AG10803 (cell line): ENCODE measurements at regions not wholly inside any gene's neighbourhood (a gene's known extent, or its start where the extent isn't known, plus 50 kb on each side); places are given as distances from the start of the nearest gene placed in this dataset.

ENCODE experiments used
- DNase-seq: peaks from one replicate; pipeline ENCODE4 v3.0.0; 2010; ENCODE audit warnings: low read depth
- H3K4me3 ChIP-seq: 2 replicates; pipeline ENCODE4 v1.5.1; 2011; ENCODE audit warnings: mild to moderate bottlenecking, low read length, control low read depth
- TF ChIP-seq, protein P1 (sequence below): conservative IDR thresholded peaks from 2 replicates; pipeline ENCODE4 v1.5.1; 2011; ENCODE audit warnings: mild to moderate bottlenecking, low read length, control low read depth, inconsistent platforms

GRCh38 chr6:155527443-155527842 is 71.8 kb upstream of the NOX3 start:
- no peak for DNase-seq
- no peak overlapping the region for H3K4me3 ChIP-seq
- TF ChIP-seq, protein P1, sequence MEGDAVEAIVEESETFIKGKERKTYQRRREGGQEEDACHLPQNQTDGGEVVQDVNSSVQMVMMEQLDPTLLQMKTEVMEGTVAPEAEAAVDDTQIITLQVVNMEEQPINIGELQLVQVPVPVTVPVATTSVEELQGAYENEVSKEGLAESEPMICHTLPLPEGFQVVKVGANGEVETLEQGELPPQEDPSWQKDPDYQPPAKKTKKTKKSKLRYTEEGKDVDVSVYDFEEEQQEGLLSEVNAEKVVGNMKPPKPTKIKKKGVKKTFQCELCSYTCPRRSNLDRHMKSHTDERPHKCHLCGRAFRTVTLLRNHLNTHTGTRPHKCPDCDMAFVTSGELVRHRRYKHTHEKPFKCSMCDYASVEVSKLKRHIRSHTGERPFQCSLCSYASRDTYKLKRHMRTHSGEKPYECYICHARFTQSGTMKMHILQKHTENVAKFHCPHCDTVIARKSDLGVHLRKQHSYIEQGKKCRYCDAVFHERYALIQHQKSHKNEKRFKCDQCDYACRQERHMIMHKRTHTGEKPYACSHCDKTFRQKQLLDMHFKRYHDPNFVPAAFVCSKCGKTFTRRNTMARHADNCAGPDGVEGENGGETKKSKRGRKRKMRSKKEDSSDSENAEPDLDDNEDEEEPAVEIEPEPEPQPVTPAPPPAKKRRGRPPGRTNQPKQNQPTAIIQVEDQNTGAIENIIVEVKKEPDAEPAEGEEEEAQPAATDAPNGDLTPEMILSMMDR, result no peak

- no peak overlapping the region for H3K4me3 ChIP-seq
- DNase-seq, result peak; percentile 81
- TF ChIP-seq, protein P1, result no peak
Observed at GRCh38 chr6:155523821-155524651, 68.4 kb upstream of the NOX3 start.

- TF ChIP-seq, protein P1, result no peak
- no peak for DNase-seq
- H3K4me3 ChIP-seq, result no peak overlapping the region
Observed at GRCh38 chr6:155521719-155522118, 66.1 kb upstream of the NOX3 start.

DNA sequence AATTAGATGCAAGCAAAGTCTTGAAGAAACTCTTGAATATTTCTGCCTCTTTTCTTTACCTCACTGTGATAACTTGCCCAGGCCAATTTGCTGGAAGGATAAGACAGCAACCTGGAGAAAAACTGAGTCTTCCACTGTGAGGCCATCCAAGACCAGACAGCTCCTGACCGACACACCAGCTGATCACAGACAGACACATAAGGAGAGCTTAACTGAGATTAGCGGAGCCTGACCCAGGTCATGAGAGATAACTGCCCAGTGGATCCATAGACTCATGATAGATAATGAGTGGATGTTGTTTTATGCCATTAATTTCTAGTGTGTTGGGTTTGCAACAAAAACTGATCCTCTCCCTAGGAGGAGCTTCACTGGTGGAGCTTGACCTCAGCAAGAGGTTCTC is 64.4 kb upstream of the NOX3 start:
- H3K4me3 ChIP-seq, result no peak overlapping the region
- TF ChIP-seq, protein P1, result no peak
- no peak for DNase-seq

- TF ChIP-seq, protein P1, result no peak
- DNase-seq, result no peak
- no peak overlapping the region for H3K4me3 ChIP-seq
Observed at GRCh38 chr6:155519176-155519738, 63.6 kb upstream of the NOX3 start.

DNA sequence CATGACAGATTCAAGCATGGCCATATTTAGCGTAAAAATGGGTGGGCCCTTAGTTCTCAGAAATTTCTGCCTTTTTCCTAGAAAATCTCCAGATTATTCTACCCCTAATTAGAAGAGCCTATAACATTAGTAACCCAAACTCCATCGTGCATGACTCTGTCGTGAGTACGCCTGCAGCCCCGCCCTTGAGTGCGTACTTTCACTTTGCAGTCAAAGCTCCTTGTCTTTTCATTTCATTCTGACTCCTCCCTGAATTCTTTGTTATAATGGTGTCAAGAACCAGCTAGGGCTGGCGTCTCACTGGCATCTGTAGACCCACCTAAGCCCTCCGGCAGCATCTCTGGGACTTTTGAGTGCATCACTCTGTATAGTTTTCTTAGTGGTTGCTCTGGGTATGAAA is 61.7 kb upstream of the NOX3 start:
- no peak for DNase-seq
- no peak overlapping the region for H3K4me3 ChIP-seq
- TF ChIP-seq, protein P1, result no peak

DNA sequence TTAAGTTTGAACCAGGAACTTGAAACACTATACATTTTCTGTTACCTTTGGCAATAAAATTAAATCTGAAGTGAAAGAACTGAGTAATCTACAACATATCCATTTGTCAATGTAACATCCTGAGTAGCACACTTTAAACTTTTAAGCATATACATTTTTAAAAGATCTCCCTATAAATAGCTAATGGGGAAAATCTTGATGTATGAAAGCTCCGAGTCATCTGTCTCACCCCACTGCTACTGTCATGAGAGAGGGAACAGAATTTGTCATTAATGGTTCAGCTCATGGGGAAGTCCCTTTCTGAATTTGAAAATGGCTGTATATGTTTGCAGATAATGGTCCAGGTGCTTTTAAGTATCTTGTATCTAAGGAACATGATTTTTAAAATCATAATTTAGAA is 55.2 kb upstream of the NOX3 start:
- no peak for DNase-seq
- H3K4me3 ChIP-seq, result no peak overlapping the region
- TF ChIP-seq, protein P1, result no peak
